Gastroesophageal sphincter (tissue), 3 donors: ENCODE measurements at regions not wholly inside any gene's neighbourhood (a gene's known extent, or its start where the extent isn't known, plus 50 kb on each side); places are given as distances from the start of the nearest gene placed in this dataset.

Experiments used
- POLR2AphosphoS5 ChIP-seq: sonication (generic); formaldehyde crosslinking; IDR thresholded peaks from one replicate; pipeline ENCODE4 v1.6.1; 2017; ENCODE audit warnings: antibody characterized with exemption
- TF ChIP-seq, protein P1 (sequence below), 4 experiments: fragments of 200-600 bp in 2 of 4; fragments of 450-650 bp in 2 of 4; sonication (generic) in 1 of 4; IDR thresholded peaks; one replicate each; pipeline ENCODE4 v1.5.1; 2017 to 2019; ENCODE audit warnings: antibody characterized with exemption in 4 of 4, mild to moderate bottlenecking in 2 of 4, moderate library complexity in 2 of 4

DNA sequence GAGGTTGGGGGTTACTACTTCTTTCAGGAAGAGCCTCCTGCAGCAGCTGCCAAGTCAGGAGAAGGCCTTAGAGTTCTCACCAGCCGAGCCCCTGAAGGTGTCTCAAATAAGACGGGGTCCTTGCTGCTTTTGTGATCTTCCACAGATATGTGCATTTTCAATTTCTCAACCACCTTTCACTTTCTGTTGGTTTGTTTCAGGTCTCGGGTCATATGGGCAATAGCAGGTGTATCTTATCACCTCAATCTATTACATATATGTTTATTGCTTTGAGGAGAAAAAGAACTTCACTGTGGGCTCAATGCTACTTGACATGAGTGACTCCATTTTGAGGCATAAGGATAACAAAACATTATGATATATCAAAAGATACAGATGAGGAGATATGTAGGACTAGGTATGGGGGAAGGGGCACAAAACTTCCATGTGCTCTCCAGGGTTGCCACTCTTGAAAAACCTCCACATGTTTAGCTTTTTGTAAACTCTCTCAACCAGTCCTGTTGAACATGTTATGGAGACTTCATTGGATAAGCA is 1171.4 kb upstream of the ADGRL2 start:
- TF ChIP-seq, protein P1, sequence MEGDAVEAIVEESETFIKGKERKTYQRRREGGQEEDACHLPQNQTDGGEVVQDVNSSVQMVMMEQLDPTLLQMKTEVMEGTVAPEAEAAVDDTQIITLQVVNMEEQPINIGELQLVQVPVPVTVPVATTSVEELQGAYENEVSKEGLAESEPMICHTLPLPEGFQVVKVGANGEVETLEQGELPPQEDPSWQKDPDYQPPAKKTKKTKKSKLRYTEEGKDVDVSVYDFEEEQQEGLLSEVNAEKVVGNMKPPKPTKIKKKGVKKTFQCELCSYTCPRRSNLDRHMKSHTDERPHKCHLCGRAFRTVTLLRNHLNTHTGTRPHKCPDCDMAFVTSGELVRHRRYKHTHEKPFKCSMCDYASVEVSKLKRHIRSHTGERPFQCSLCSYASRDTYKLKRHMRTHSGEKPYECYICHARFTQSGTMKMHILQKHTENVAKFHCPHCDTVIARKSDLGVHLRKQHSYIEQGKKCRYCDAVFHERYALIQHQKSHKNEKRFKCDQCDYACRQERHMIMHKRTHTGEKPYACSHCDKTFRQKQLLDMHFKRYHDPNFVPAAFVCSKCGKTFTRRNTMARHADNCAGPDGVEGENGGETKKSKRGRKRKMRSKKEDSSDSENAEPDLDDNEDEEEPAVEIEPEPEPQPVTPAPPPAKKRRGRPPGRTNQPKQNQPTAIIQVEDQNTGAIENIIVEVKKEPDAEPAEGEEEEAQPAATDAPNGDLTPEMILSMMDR (IDR thresholded peaks at IDR 0.05) = no peak
- TF ChIP-seq POLR2AphosphoS5 = no peak
